Inflammatory macrophage treated with lipopolysaccharide for 4 hours (primary cell): ENCODE measurements at regions not wholly inside any gene's neighbourhood (a gene's known extent, or its start where the extent isn't known, plus 50 kb on each side); places are given as distances from the start of the nearest gene placed in this dataset.

ENCODE experiments used
- DNase-seq: peaks from one replicate; pipeline ENCODE4 v3.0.0-alpha.2; 2020

DNA sequence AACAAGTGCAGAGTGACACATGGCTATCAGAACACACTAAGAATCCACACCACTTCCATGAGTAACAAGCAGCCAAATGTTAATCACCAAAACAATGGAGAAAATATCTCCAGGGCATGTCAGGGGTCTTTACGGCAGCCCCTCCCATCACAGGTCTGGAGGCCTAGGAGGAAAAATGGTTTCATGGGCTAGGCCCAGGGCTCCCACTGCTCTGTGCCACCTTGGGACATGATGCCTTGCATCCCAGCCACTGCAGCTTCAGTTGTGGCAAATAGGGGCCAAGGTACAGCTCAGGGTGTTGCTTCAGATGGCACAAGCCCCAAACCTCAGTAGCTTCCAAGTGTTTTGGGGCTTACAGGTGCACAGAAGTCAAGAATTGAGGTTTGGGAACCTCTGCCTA, 66.6 kb downstream of the NEURL3 start:
- DNase-seq, result no peak

GRCh38 chr2:96437512-96437911, 67.6 kb downstream of the NEURL3 start:
- DNase-seq, result peak; percentile 66

- DNase-seq, result no peak
These were observed 68.2 kb downstream of the NEURL3 start for GRCh38 chr2:96436961-96437360.

DNA sequence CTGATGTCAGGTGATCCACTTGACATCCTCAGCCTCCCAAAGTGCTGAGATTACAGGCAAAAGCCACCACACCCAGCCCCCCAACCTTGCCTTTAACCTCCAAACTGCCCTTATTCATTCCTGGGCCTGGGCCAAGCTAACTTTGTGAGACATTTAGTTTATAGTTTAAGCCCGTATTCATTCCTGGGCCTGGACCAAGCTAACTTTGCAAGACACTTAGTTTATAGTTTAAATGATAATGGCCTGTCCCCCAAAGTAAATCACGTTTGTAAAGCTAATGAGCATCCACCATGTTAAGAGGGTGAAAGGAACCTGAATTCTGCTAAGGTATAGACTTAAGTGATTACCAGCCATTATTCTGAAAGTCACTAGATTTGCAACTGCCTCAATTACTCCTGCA, 68.7 kb downstream of the NEURL3 start:
- DNase-seq, result no peak

DNA sequence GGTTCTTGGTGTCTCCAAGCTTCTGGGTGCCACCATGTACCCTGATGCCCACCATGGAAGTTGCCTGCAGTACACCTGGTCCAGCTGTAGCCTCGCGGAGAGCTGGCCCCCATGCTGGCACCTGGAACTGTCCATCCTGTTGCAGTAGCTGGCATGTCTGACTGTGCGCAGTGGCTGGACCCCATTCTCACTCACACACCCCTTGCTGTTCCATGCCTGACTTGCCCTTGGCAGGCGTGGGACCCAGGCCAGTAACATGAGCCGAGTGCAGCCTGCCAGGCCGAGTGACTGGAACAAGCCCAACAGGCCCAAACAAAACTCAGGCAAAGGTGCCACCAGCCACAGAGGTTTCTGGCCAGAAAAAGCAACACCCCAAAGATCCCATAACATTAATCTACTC, 73.8 kb downstream of the NEURL3 start:
- no peak for DNase-seq

- no peak for DNase-seq
These were observed 74.7 kb downstream of the NEURL3 start for GRCh38 chr2:96430394-96430988.

DNA sequence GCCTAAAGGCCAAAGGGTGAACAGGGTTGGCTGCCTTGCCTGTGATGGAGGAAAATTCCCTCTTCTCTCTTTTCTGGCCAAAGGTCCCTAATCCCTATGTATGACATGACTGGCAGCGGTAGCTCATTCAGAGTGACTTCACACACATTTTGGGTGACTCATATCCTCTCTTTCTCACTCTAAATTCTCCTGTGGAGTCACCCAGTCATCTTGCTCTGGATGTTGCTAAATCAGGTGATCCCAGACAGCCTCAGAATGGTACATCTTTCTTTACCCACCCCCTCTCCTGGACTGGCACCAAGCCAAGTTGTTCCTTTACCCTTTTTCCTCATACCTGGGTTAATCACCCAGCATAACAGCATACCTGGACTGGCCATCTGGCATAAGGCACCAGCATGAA, 77.2 kb downstream of the NEURL3 start:
- peak; percentile 72 for DNase-seq

- no peak for DNase-seq
These were observed 78.0 kb downstream of the NEURL3 start for GRCh38 chr2:96427169-96427568.

DNA sequence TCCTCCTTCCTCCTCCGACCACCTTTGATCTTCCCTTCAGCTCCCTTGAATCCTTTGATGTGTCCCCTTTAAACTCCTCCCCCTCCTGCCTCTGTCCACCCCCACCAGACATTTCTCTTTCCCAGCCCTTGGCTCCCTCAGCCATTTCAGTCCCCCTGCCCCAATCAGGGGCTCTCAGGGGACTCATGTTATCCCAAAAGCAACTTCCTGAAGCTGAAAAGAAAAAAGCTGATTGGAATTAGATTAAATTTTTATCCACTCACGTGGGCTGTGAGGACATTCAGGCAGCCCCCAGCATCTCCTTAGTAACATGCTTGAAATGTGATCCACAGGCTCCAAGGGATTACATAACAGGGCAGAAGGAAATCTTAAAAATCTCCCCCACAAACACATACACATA, 81.3 kb downstream of the NEURL3 start:
- no peak for DNase-seq
